Liver (tissue), 7 donors: ENCODE measurements at regions not wholly inside any gene's neighbourhood (a gene's known extent, or its start where the extent isn't known, plus 50 kb on each side); places are given as distances from the start of the nearest gene placed in this dataset.

Source experiments
- DNase-seq: peaks from one replicate; pipeline ENCODE4 v3.0.0-alpha.2; 2017; ENCODE audit warnings: low spot score
- H3K27ac ChIP-seq, 2 donors: one replicate each; pipeline ENCODE4 v1.7.0; 2013; ENCODE audit warnings: inconsistent platforms in 2 of 2, low read length in 2 of 2, control low read depth in 1 of 2, low read depth in 1 of 2, mild to moderate bottlenecking in 1 of 2
- H3K27me3 ChIP-seq, 4 donors: one replicate each; pipeline versions ENCODE4 v1.6.1 to v1.7.0; 2013; ENCODE audit warnings: low read length in 3 of 4, inconsistent platforms in 1 of 4, mild to moderate bottlenecking in 1 of 4, moderate library complexity in 1 of 4; ENCODE audit not compliant: control insufficient read depth in 4 of 4, insufficient read depth in 4 of 4
- H3K36me3 ChIP-seq, 4 donors: one replicate each; pipeline versions ENCODE4 v1.6.1 to v1.7.0; 2013; ENCODE audit warnings: low read length in 3 of 4, mild to moderate bottlenecking in 3 of 4, low read depth in 1 of 4, moderate library complexity in 1 of 4; ENCODE audit not compliant: control insufficient read depth in 4 of 4, insufficient read depth in 3 of 4
- H3K4me1 ChIP-seq, 4 donors: one replicate each; pipeline versions ENCODE4 v1.6.1 to v1.7.0; 2013; ENCODE audit warnings: low read length in 3 of 4, mild to moderate bottlenecking in 3 of 4, moderate library complexity in 1 of 4; ENCODE audit not compliant: control insufficient read depth in 4 of 4, insufficient read depth in 4 of 4
- H3K4me3 ChIP-seq, 3 donors: one replicate each; pipeline versions ENCODE4 v1.6.1 to v1.7.0; 2013; ENCODE audit warnings: low read length in 3 of 3, control low read depth in 1 of 3, low read depth in 1 of 3, mild to moderate bottlenecking in 1 of 3
- H3K9ac ChIP-seq, 2 donors: one replicate each; pipeline ENCODE4 v1.7.0; 2013; ENCODE audit warnings: low read length in 2 of 2, mild to moderate bottlenecking in 2 of 2, moderate library complexity in 2 of 2, control low read depth in 1 of 2, low read depth in 1 of 2
- H3K9me3 ChIP-seq, 4 donors: one replicate each; pipeline versions ENCODE4 v1.6.1 to v1.7.0; 2013; ENCODE audit warnings: low read length in 3 of 4; ENCODE audit not compliant: control insufficient read depth in 4 of 4
- EGR1 ChIP-seq, 2 donors: IDR thresholded peaks; 2 replicates each; pipeline ENCODE4 v1.6.1; 2016 to 2018; ENCODE audit warnings: antibody characterized with exemption in 2 of 2, low read depth in 2 of 2
- FOXA1 ChIP-seq: IDR thresholded peaks from 2 replicates; pipeline ENCODE4 v1.6.1; 2016; ENCODE audit warnings: antibody characterized with exemption
- FOXA2 ChIP-seq: IDR thresholded peaks from 2 replicates; pipeline ENCODE4 v1.6.1; 2016; ENCODE audit warnings: antibody characterized with exemption
- HNF4A ChIP-seq, 2 donors: conservative IDR thresholded peaks; 2 replicates each; pipeline ENCODE4 v1.6.1; 2016; ENCODE audit warnings: antibody characterized with exemption in 2 of 2, mild to moderate bottlenecking in 2 of 2
- HNF4G ChIP-seq: IDR thresholded peaks from 2 replicates; pipeline ENCODE4 v1.6.1; 2016; ENCODE audit warnings: antibody characterized with exemption
- JUND ChIP-seq, 2 donors: IDR thresholded peaks; 2 replicates each; pipeline ENCODE4 v1.6.1; 2016; ENCODE audit warnings: antibody characterized with exemption in 2 of 2
- MAX ChIP-seq: IDR thresholded peaks from 2 replicates; pipeline ENCODE4 v1.6.1; 2016; ENCODE audit warnings: antibody characterized with exemption
- NR2F2 ChIP-seq: IDR thresholded peaks from 2 replicates; pipeline ENCODE4 v1.6.1; 2016; ENCODE audit warnings: antibody characterized with exemption
- RAD21 ChIP-seq, 2 donors: IDR thresholded peaks; 2 replicates each; pipeline ENCODE4 v1.6.1; 2016; ENCODE audit warnings: antibody characterized with exemption in 2 of 2, mild to moderate bottlenecking in 2 of 2
- REST ChIP-seq: IDR thresholded peaks from 2 replicates; pipeline ENCODE4 v1.6.1; 2016; ENCODE audit warnings: antibody characterized with exemption, mild to moderate bottlenecking
- RXRA ChIP-seq, 2 donors: IDR thresholded peaks; 2 replicates each; pipeline ENCODE4 v1.6.1; 2017 to 2018; ENCODE audit warnings: antibody characterized with exemption in 2 of 2, mild to moderate bottlenecking in 1 of 2
- SP1 ChIP-seq: IDR thresholded peaks from 2 replicates; pipeline ENCODE4 v1.6.1; 2018; ENCODE audit warnings: antibody characterized with exemption, mild to moderate bottlenecking
- TAF1 ChIP-seq: conservative IDR thresholded peaks from 2 replicates; pipeline ENCODE4 v1.6.1; 2016; ENCODE audit warnings: antibody characterized with exemption, mild to moderate bottlenecking
- YY1 ChIP-seq: IDR thresholded peaks from 2 replicates; pipeline ENCODE4 v1.6.1; 2016; ENCODE audit warnings: antibody characterized with exemption, mild to moderate bottlenecking
- ZBTB33 ChIP-seq: IDR thresholded peaks from 2 replicates; pipeline ENCODE4 v1.6.1; 2016; ENCODE audit warnings: antibody characterized with exemption
- WGBS: extraction: QIAGEN DNeasy Blood & Tissue Kit; methylation state at CpG from one replicate; pipeline ENCODE4 v1.1.7; 2013; 5-methylcytosine and 5-hydroxymethylcytosine counted together
- TF ChIP-seq, protein P1 (sequence below): IDR thresholded peaks from 2 replicates; pipeline ENCODE4 v1.6.1; 2016; ENCODE audit warnings: antibody characterized with exemption
- donor health status: healthy.
- donor health status: healthy.
- donor health status: healthy.
- donor health status: healthy.

GRCh38 chr21:19921211-19921610 lies 1077.0 kb upstream of the NCAM2 start:
- DNase-seq, result no peak
- no peaks in the 10 kb centered on the region for H3K36me3 ChIP-seq
- no peak for TF ChIP-seq RAD21 (IDR thresholded peaks at IDR 0.05)
- TF ChIP-seq, protein P1, sequence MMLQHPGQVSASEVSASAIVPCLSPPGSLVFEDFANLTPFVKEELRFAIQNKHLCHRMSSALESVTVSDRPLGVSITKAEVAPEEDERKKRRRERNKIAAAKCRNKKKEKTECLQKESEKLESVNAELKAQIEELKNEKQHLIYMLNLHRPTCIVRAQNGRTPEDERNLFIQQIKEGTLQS, result no peak
- TF ChIP-seq HNF4A (conservative IDR thresholded peaks at IDR 0.05), result no peak
- TF ChIP-seq ZBTB33, result no peak
- TF ChIP-seq NR2F2, result no peak
- no peak for TF ChIP-seq MAX
- no peaks in the 10 kb centered on the region for H3K27me3 ChIP-seq
- no peak overlapping the region for H3K9ac ChIP-seq
- H3K4me3 ChIP-seq, result no peak overlapping the region
- H3K27ac ChIP-seq, result no peak overlapping the region
- H3K9me3 ChIP-seq, result no peaks in the 10 kb centered on the region
- H3K4me1 ChIP-seq, result no peaks in the 10 kb centered on the region

DNA sequence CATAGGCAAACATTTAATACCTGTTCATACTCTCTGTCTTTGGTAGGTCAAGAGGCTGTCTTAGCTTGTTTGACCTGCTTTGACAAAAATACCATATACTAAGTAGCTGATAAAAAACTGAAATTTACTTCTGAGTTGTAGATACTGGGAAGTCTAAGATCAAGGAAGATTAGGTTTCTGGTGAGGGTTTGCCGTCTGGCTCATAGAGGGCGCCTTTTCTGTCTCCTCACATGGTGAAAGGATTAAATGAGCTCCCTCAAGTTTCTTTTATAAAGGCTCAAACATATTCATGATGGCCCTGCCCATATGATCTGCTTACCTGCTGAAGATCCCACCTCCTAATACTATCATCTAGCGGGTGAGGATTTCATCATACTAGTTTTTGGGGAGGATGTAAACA lies 1076.1 kb upstream of the NCAM2 start:
- WGBS, result 76% methylated on average over 3 of the region's 3 CpGs
- Histone ChIP-seq H3K9ac (no peak overlapping the region), H3K27ac (no peak overlapping the region), H3K4me3 (no peak overlapping the region), H3K27me3 (no peaks in the 10 kb centered on the region), H3K4me1 (no peaks in the 10 kb centered on the region), H3K36me3 (no peaks in the 10 kb centered on the region), H3K9me3 (no peaks in the 10 kb centered on the region)
- TF ChIP-seq RAD21 (IDR thresholded peaks at IDR 0.05) (no peak), FOXA1 (no peak), ZBTB33 (no peak), HNF4G (no peak), HNF4A (conservative IDR thresholded peaks at IDR 0.05) (no peak), JUND (IDR thresholded peaks at IDR 0.05) (no peak), EGR1 (IDR thresholded peaks at IDR 0.05; ENCODE audit: low read depth in 2 of 2) (no peak), FOXA2 (no peak), SP1 (no peak), YY1 (no peak), REST (no peak), TAF1 (no peak), RXRA (IDR thresholded peaks at IDR 0.05) (no peak)
- TF ChIP-seq, protein P1, result no peak
- DNase-seq, result no peak
